K562 (cell line): ENCODE measurements at regions not wholly inside any gene's neighbourhood (a gene's known extent, or its start where the extent isn't known, plus 50 kb on each side); places are given as distances from the start of the nearest gene placed in this dataset.

Experiments used
- ATAC-seq: fragments of 200-7000 bp; cut with Tn5 transposase; 3 replicates; pipeline ENCODE4 v1.9.1; 2020; ENCODE audit warnings: moderate library complexity
- BruUV-seq: library from RNA; stranded (reverse); fragments of 400-500 nt; replicated peaks from 2 replicates; lab custom pipeline; 2021; lab: Mats Ljungman, UMichigan
- CTCF ChIA-PET: fragments of 300-600 bp; formaldehyde crosslinking; extraction: SDS; loops from one replicate; lab custom pipeline; 2021; ENCODE audit warnings: low intra/inter-chr PET ratio; lab: Yijun Ruan, JAX
- POLR2A ChIA-PET: fragments of 300-600, 350-650 bp; sonication (Branson Sonifier 250); formaldehyde crosslinking; extraction: SDS; loops from one replicate; lab custom pipeline; 2021; ENCODE audit warnings: antibody characterized with exemption, inconsistent platforms; lab: Yijun Ruan, JAX
- DNase-seq, 4 experiments: peaks; one replicate each; pipeline versions ENCODE4 v3.0.0 to v3.0.0-alpha.2; 2011 to 2018; ENCODE audit warnings: low spot score in 3 of 4, mixed read lengths in 3 of 4; ENCODE audit errors: extremely low read depth in 1 of 4
- FAIRE-seq: peaks from 2 replicates; lab custom pipeline; 2011; peaks lifted over from hg19 to GRCh38; lab: Jason Lieb, UNC
- H2AFZ ChIP-seq: 2 replicates; pipeline ENCODE4 v1.6.0; 2011; ENCODE audit warnings: low read depth, low read length, control low read depth, inconsistent platforms
- H3K27ac ChIP-seq: fragments of 200-600 bp; 3 replicates; pipeline ENCODE4 v1.8.0; 2011; ENCODE audit warnings: low read depth, mild to moderate bottlenecking, control low read depth, inconsistent platforms, low read length, moderate library complexity, mixed read lengths; ENCODE audit errors: extremely low read depth
- H3K27me3 ChIP-seq, 2 experiments: fragments of 300-600 bp in 1 of 2; 2 replicates in 1 of 2; 3 replicates in 1 of 2; pipeline versions ENCODE4 v1.6.0 to v1.8.0; 2011; ENCODE audit warnings: inconsistent platforms in 2 of 2, low read length in 2 of 2, mild to moderate bottlenecking in 1 of 2, mixed read lengths in 1 of 2, moderate library complexity in 1 of 2; ENCODE audit not compliant: control insufficient read depth in 2 of 2, insufficient read depth in 2 of 2
- H3K36me3 ChIP-seq: fragments of 300-600 bp; 3 replicates; pipeline ENCODE4 v1.8.0; 2011; ENCODE audit warnings: mild to moderate bottlenecking, low read length, inconsistent platforms; ENCODE audit not compliant: control insufficient read depth, insufficient read depth
- H3K4me1 ChIP-seq, 2 experiments: fragments of 200-600 bp in 1 of 2; replicated peaks in 1 of 2; 2 replicates in 1 of 2; 3 replicates in 1 of 2; pipeline versions ENCODE4 v1.5.1 to v1.8.0; 2011; ENCODE audit warnings: inconsistent platforms in 2 of 2, low read length in 2 of 2, mild to moderate bottlenecking in 1 of 2, mixed read lengths in 1 of 2, moderate library complexity in 1 of 2; ENCODE audit not compliant: control insufficient read depth in 2 of 2, insufficient read depth in 2 of 2
- H3K4me2 ChIP-seq: 2 replicates; pipeline ENCODE4 v1.6.1; 2011; ENCODE audit warnings: low read length, control low read depth, inconsistent platforms, mixed read lengths; ENCODE audit not compliant: insufficient read depth
- H3K4me3 ChIP-seq: fragments of 200-600 bp; sonication (generic), shearing (Covaris generic); 2 replicates; pipeline ENCODE4 v1.5.1; 2016; ENCODE audit warnings: control low read depth, inconsistent platforms
- H3K79me2 ChIP-seq: fragments of 200-600 bp; 3 replicates; pipeline ENCODE4 v1.8.0; 2011; ENCODE audit warnings: low read length, inconsistent platforms; ENCODE audit not compliant: control insufficient read depth, insufficient read depth
- H3K9ac ChIP-seq, 2 experiments: 2 replicates each; pipeline versions ENCODE4 v1.6.0 to v1.6.1; 2011; ENCODE audit warnings: low read depth in 2 of 2, low read length in 2 of 2, control low read depth in 1 of 2, inconsistent platforms in 1 of 2, mild to moderate bottlenecking in 1 of 2, mixed read lengths in 1 of 2; ENCODE audit not compliant: insufficient read depth in 1 of 2
- H3K9me1 ChIP-seq: one replicate; pipeline ENCODE4 v1.6.0; 2011; ENCODE audit warnings: inconsistent platforms, mild to moderate bottlenecking, low read length, moderate library complexity; ENCODE audit not compliant: control insufficient read depth, insufficient read depth
- H3K9me3 ChIP-seq: replicated peaks from 2 replicates; pipeline ENCODE4 v1.5.1; 2011; ENCODE audit warnings: low read depth, low read length, inconsistent platforms; ENCODE audit not compliant: control insufficient read depth, insufficient read depth
- H4K20me1 ChIP-seq: replicated peaks from 2 replicates; pipeline ENCODE4 v1.6.1; 2011; ENCODE audit warnings: low read length, inconsistent platforms, mixed read lengths; ENCODE audit not compliant: control insufficient read depth, insufficient read depth
- BDP1 ChIP-seq: IDR thresholded peaks from 3 replicates; pipeline ENCODE4 v1.6.1; 2011; ENCODE audit not compliant: insufficient read length, insufficient read depth
- DEAF1 ChIP-seq: fragments of 450-650 bp; formaldehyde crosslinking; IDR thresholded peaks from 2 replicates; pipeline ENCODE4 v1.4.0; 2020; ENCODE audit warnings: mild to moderate bottlenecking, moderate library complexity
- FUS ChIP-seq: fragments of 200-400 bp; formaldehyde crosslinking; optimal IDR thresholded peaks from 2 replicates; pipeline ENCODE3; 2017; ENCODE audit warnings: low read depth, low read length
- HINFP ChIP-seq: fragments of 450-650 bp; conservative IDR thresholded peaks from 2 replicates; pipeline ENCODE4 v1.6.1; 2016; ENCODE audit warnings: missing genetic modification characterization, low read depth, mild to moderate bottlenecking, control low read depth, missing compliant biosample characterization
- HIVEP1 ChIP-seq: fragments of 250-450 bp; sonication (Bioruptor Pico); IDR thresholded peaks from 2 replicates; pipeline ENCODE4 v1.4.0; 2020; ENCODE audit warnings: mild to moderate bottlenecking
- SAFB ChIP-seq: fragments of 200-400 bp; formaldehyde crosslinking; IDR thresholded peaks from 2 replicates; pipeline ENCODE4 v1.6.1; 2017; ENCODE audit warnings: low read depth, low read length, borderline replicate concordance
- WGBS: fragments of 100-300 bp; shearing (Covaris generic); methylation state at CpG from one replicate; pipeline ENCODE4 v1.1.6; 2016; ENCODE audit warnings: low coverage, mixed read lengths; ENCODE audit not compliant: insufficient coverage; ENCODE audit errors: missing lambda C conversion rate; 5-methylcytosine and 5-hydroxymethylcytosine counted together
- in situ Hi-C: fragments of 300-500 bp; cut with MboI; formaldehyde crosslinking; loops from 4 replicates; pipeline ENCODE4 v1.15.0; 2018; ENCODE audit warnings: inconsistent platforms, mixed read lengths
- intact Hi-C: fragments of 100-400 bp; cut with micrococcal nuclease; formaldehyde crosslinking; loops from 2 replicates; pipeline ENCODE4 v1.14.2; 2022

- TF ChIP-seq HINFP (tag), result no peak
- no peak for TF ChIP-seq BDP1
- TF ChIP-seq SAFB, result no peak
Observed at GRCh38 chr4:19850909-19851308, 400.8 kb upstream of the SLIT2 start (continued).

GRCh38 chr4:19844446-19844845 lies 407.3 kb upstream of the SLIT2 start:
- Histone ChIP-seq H3K4me1 (no peaks in the 10 kb centered on the region), H3K27ac (no peak overlapping the region), H4K20me1 (no peaks in the 10 kb centered on the region), H3K4me2 (no peak overlapping the region), H3K9me3 (no peaks in the 10 kb centered on the region), H3K36me3 (no peaks in the 10 kb centered on the region), H3K9me1 (no peaks in the 10 kb centered on the region), H3K27me3 (no peaks in the 10 kb centered on the region), H3K4me3 (no peak overlapping the region), H3K79me2 (no peaks in the 10 kb centered on the region), H2AFZ (no peak overlapping the region), H3K9ac (no peak overlapping the region)
- 0% methylated on average over 2 of the region's 2 CpGs for WGBS
- CTCF ChIA-PET, result no interaction called here
- POLR2A ChIA-PET, result no interaction called here
- ATAC-seq, result no peak
- BruUV-seq, result no TSS peak
- in situ Hi-C loops (no loop called here), intact Hi-C loops (no loop called here)
- FAIRE-seq, result no peak
- no peak for TF ChIP-seq DEAF1 (CRISPR knock-in tag)
- TF ChIP-seq FUS, result no peak
- no peak for TF ChIP-seq HIVEP1 (CRISPR knock-in tag)
- DNase-seq, result no peak
